Pancreas (tissue), 10 donors: ENCODE measurements at regions not wholly inside any gene's neighbourhood (a gene's known extent, or its start where the extent isn't known, plus 50 kb on each side); places are given as distances from the start of the nearest gene placed in this dataset.

Source experiments
- ATAC-seq, 4 donors: fragments of 200-7000 bp; cut with Tn5 transposase; one replicate each; pipeline versions ENCODE4 v1.8.0 to v1.9.1; 2020; ENCODE audit warnings: mild to moderate bottlenecking in 4 of 4, moderate library complexity in 4 of 4
- DNase-seq, 6 donors: peaks; one replicate each; pipeline ENCODE4 v3.0.0-alpha.2; 2020
- FAIRE-seq: peaks from 2 replicates; lab custom pipeline; 2012; peaks lifted over from hg19 to GRCh38; lab: Jason Lieb, UNC
- H3K27ac ChIP-seq, 4 donors: fragments of 200-600 bp; sonication (generic); 1 replicate in 3 of 4; 2 replicates in 1 of 4; pipeline versions ENCODE4 v1.5.0 to v1.8.0; 2020
- H3K27me3 ChIP-seq, 4 donors: fragments of 200-600 bp; one replicate each; pipeline ENCODE4 v1.8.0; 2021
- H3K36me3 ChIP-seq, 3 donors: fragments of 200-600 bp; sonication (generic) in 1 of 3; one replicate each; pipeline versions ENCODE4 v1.5.0 to v1.8.0; 2020 to 2021
- H3K4me1 ChIP-seq, 3 donors: fragments of 200-600 bp; one replicate each; pipeline ENCODE4 v1.8.0; 2021
- H3K4me3 ChIP-seq, 4 donors: fragments of 200-600 bp; sonication (generic) in 2 of 4; one replicate each; pipeline versions ENCODE4 v1.5.0 to v1.8.0; 2020 to 2021
- H3K9me3 ChIP-seq, 4 donors: fragments of 200-600 bp; one replicate each; pipeline ENCODE4 v1.8.0; 2021
- WGBS, 2 donors: extraction: QIAGEN DNeasy Blood & Tissue Kit; methylation state at CpG; one replicate each; pipeline ENCODE4 v1.1.7; 2013; 5-methylcytosine and 5-hydroxymethylcytosine counted together
- intact Hi-C, 3 donors: fragments of 100-400 bp; cut with DNase I; formaldehyde crosslinking; loops; one replicate each; pipeline versions ENCODE4 v1.11.1 to v1.14.2; 2022
- TF ChIP-seq, protein P1 (sequence below), 4 donors: fragments of 200-600 bp; sonication (generic) in 3 of 4; IDR thresholded peaks; one replicate each; pipeline versions ENCODE4 v1.5.0 to v1.8.0; 2021; ENCODE audit warnings: antibody characterized with exemption in 4 of 4
- donor health status: healthy with polysubstance abuse.
- donor health status: DM: no; HTN: no; CAD: no; lungs with moderate emphysema.
- donor health status: DM: no; HTN: no; CAD: no.
- donor health status: control.
- donor health status: control.
- donor health status: Bipolar disorder and iron deficiency.
- donor health status: DM: yes; HTN: yes; CAD: no.
- donor health status: DM: no; HTN: no; CAD: no.
- donor health status: DM: no; HTN: no; CAD: no.
- donor health status: DM: yes; HTN: yes; CAD: no.

DNA sequence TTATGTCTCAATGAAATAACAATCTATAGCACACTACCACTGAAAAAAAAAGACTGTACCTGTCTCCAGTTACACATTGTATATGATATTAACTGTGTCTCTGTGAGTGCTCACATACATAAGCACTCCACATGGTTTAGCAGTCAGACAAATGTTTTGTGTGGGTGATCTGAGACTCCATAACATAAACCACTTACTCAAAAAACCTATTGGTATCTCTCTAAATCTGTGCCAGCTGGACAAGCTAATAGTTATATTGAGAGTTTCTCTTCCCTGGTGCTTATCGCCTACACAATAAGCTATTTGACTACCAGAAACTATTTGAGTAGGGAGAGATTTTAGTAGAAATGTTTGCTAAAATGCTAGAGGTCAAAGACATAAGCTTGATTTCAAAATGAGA is 190.1 kb upstream of the AGR3 start:
- no peak overlapping the region for H3K27ac ChIP-seq
- ATAC-seq (no peak), FAIRE-seq (no peak), DNase-seq (no peak)
- H3K36me3 ChIP-seq, result no peaks in the 10 kb centered on the region
- H3K4me1 ChIP-seq, result no peaks in the 10 kb centered on the region
- H3K27me3 ChIP-seq, result no peaks in the 10 kb centered on the region
- TF ChIP-seq, protein P1, sequence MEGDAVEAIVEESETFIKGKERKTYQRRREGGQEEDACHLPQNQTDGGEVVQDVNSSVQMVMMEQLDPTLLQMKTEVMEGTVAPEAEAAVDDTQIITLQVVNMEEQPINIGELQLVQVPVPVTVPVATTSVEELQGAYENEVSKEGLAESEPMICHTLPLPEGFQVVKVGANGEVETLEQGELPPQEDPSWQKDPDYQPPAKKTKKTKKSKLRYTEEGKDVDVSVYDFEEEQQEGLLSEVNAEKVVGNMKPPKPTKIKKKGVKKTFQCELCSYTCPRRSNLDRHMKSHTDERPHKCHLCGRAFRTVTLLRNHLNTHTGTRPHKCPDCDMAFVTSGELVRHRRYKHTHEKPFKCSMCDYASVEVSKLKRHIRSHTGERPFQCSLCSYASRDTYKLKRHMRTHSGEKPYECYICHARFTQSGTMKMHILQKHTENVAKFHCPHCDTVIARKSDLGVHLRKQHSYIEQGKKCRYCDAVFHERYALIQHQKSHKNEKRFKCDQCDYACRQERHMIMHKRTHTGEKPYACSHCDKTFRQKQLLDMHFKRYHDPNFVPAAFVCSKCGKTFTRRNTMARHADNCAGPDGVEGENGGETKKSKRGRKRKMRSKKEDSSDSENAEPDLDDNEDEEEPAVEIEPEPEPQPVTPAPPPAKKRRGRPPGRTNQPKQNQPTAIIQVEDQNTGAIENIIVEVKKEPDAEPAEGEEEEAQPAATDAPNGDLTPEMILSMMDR (IDR thresholded peaks at IDR 0.05), result no peak
- no peaks in the 10 kb centered on the region for H3K9me3 ChIP-seq
- intact Hi-C loops, result no loop called here
- no peak overlapping the region for H3K4me3 ChIP-seq
- 80 to 82% methylated on average over 1 of the region's 1 CpG for WGBS, 2 donors

DNA sequence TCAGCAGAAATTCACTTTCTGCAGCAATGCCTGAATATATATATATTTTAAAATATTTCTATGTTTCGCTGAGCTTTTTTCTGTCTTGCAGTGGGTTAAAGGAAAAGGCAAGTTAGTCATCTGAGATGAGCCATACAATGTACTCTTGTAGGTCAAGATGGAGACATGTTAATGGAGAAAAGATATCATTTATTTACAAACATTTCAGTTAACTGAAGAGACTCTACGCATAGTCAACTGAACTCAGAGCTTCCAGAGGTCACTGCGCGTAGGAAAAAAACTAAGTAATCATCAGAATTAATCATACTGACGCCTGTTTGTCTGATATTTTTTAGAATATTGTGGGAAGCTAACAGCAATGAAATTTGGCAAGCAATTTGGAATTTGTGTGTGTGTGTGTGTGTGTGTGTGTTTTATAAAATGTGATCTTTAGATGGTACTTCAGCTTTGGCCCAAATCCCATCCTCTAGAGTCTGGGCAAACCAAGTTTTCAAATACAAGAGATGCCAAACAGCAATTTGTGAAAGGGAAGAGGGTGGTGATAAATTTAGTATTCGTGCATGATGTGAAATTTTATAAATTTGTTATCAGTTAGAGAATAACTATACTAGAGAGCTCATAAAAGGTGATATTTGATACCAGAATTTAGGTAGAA is 193.9 kb upstream of the AGR3 start:
- TF ChIP-seq, protein P1 (IDR thresholded peaks at IDR 0.05), result no peak
- Histone ChIP-seq H3K4me3 (no peak overlapping the region), H3K9me3 (no peaks in the 10 kb centered on the region), H3K4me1 (no peaks in the 10 kb centered on the region), H3K27ac (no peak overlapping the region), H3K36me3 (no peaks in the 10 kb centered on the region), H3K27me3 (no peaks in the 10 kb centered on the region)
- 74 to 75% methylated on average over 6 of the region's 6 CpGs for WGBS, 2 donors
- ATAC-seq (no peak), DNase-seq (no peak), FAIRE-seq (no peak)
- intact Hi-C loops, result no loop called here

DNA sequence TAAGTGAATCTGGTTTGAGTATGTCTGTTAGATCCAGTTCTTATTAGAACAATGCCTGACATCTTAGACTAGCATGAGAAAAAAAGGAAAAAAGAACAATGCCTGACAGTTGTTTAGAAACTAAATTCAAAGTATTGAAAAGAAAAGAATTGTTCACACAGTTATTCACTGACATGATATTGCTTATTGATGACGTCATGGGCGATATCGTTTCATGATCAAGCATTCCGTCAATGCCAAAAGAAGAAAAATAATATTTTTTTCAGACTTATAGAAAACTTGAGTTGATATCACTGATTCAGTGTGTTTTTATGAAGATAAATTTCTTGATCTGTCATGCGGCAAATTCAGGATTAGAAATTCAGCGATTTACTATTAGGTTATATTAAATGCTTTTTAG is 196.5 kb upstream of the AGR3 start:
- no peak for FAIRE-seq
- Histone ChIP-seq H3K36me3 (no peaks in the 10 kb centered on the region), H3K27me3 (no peaks in the 10 kb centered on the region), H3K4me3 (no peak overlapping the region), H3K9me3 (no peaks in the 10 kb centered on the region), H3K27ac (no peak overlapping the region), H3K4me1 (no peaks in the 10 kb centered on the region)
- TF ChIP-seq, protein P1 (IDR thresholded peaks at IDR 0.05), result no peak
- intact Hi-C loops, result no loop called here
- WGBS, 2 donors, result 90 to 91% methylated on average over 6 of the region's 6 CpGs
- DNase-seq, result no peak
- ATAC-seq, result no peak

DNA sequence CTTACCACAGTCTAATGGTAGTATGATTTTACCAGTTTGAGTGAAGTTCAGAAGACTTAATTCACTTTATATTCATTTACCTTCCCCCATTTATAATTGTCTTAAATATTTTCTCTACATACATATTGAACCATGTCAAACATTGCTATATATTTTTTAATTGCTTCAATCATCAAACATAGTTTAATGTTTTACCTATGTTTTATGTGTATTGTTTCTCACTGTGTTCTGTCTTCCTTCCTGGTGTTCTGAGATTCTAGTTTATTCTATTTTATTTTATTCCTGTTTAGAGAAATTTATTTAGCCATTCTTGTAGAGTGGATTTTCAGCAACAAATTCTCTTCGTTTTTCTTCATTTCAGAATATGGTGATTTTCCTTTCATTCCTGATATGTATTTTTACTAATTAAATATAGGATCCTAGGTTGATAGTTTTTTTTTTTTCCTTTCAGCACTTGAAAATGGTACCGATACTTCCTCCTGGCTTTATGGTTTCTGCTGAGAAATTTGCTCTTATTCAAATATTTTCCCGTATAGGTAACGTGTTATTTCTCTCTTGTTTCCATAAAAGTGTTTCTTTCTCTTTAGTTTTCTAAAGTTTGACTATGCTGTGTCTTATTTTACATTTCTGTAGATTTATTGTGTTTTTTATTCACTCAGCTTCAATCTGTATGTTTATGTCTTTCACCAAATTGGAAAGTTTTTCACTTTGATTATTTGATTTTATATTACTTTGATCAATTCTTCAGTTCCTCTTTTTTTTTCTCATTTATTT is 201.8 kb upstream of the AGR3 start:
- H3K27ac ChIP-seq, result no peak overlapping the region
- DNase-seq (no peak), FAIRE-seq (peak; percentile 47), ATAC-seq (no peak)
- TF ChIP-seq, protein P1 (IDR thresholded peaks at IDR 0.05), result no peak
- H3K27me3 ChIP-seq, result no peaks in the 10 kb centered on the region
- WGBS, 2 donors, result 97% methylated on average over 4 of the region's 4 CpGs
- H3K4me1 ChIP-seq, result peaks cover 0 to 24% (median 20%) of the 10 kb centered on the region in 3 donors
- no peak overlapping the region for H3K4me3 ChIP-seq
- H3K9me3 ChIP-seq, result no peaks in the 10 kb centered on the region
- intact Hi-C loops, result no loop called here
- no peaks in the 10 kb centered on the region for H3K36me3 ChIP-seq

GRCh38 chr7:17084166-17084475 is 202.3 kb upstream of the AGR3 start:
- FAIRE-seq, result no peak
- no peaks in the 10 kb centered on the region for H3K36me3 ChIP-seq

More at GRCh38 chr7:17084166-17084475, 202.3 kb upstream of the AGR3 start:
- Histone ChIP-seq H3K9me3 (no peaks in the 10 kb centered on the region), H3K27me3 (no peaks in the 10 kb centered on the region), H3K4me3 (no peak overlapping the region), H3K27ac (no peak overlapping the region), H3K4me1 (peaks cover 0 to 24% (median 20%) of the 10 kb centered on the region in 3 donors)
- TF ChIP-seq, protein P1 (IDR thresholded peaks at IDR 0.05), result no peak
- intact Hi-C loops, result no loop called here
- ATAC-seq, result no peak
- no peak for DNase-seq
- 84 to 88% methylated on average over 1 of the region's 1 CpG for WGBS, 2 donors
